Tibial nerve (tissue), 3 donors: ENCODE measurements at regions not wholly inside any gene's neighbourhood (a gene's known extent, or its start where the extent isn't known, plus 50 kb on each side); places are given as distances from the start of the nearest gene placed in this dataset.

Experiments used
- POLR2A ChIP-seq, 2 donors: fragments of 450-650 bp; IDR thresholded peaks; one replicate each; pipeline ENCODE4 v1.6.1; 2017; ENCODE audit warnings: antibody characterized with exemption in 2 of 2, mild to moderate bottlenecking in 2 of 2, moderate library complexity in 2 of 2
- TF ChIP-seq, protein P1 (sequence below), 5 experiments: fragments of 200-600 bp in 3 of 5; fragments of 450-650 bp in 2 of 5; sonication (generic) in 3 of 5; IDR thresholded peaks; one replicate each; pipeline ENCODE4 v1.5.1; 2016 to 2019; ENCODE audit warnings: antibody characterized with exemption in 5 of 5, mild to moderate bottlenecking in 3 of 5, moderate library complexity in 2 of 5

- TF ChIP-seq, protein P1, sequence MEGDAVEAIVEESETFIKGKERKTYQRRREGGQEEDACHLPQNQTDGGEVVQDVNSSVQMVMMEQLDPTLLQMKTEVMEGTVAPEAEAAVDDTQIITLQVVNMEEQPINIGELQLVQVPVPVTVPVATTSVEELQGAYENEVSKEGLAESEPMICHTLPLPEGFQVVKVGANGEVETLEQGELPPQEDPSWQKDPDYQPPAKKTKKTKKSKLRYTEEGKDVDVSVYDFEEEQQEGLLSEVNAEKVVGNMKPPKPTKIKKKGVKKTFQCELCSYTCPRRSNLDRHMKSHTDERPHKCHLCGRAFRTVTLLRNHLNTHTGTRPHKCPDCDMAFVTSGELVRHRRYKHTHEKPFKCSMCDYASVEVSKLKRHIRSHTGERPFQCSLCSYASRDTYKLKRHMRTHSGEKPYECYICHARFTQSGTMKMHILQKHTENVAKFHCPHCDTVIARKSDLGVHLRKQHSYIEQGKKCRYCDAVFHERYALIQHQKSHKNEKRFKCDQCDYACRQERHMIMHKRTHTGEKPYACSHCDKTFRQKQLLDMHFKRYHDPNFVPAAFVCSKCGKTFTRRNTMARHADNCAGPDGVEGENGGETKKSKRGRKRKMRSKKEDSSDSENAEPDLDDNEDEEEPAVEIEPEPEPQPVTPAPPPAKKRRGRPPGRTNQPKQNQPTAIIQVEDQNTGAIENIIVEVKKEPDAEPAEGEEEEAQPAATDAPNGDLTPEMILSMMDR (IDR thresholded peaks at IDR 0.05), result no peak
- no peak for TF ChIP-seq POLR2A (IDR thresholded peaks at IDR 0.05)
These were observed 279.1 kb upstream of the IL12B start for GRCh38 chr5:159609359-159609758.
